ENCODE measurements at regions not wholly inside any gene's neighbourhood (a gene's known extent, or its start where the extent isn't known, plus 50 kb on each side); places are given as distances from the start of the nearest gene placed in this dataset.

GRCh38 chr3:161796780-161797179 is 300.2 kb downstream of the OTOL1 start:
- no peak overlapping the region for H3K27ac ChIP-seq (ENCODE audit: low read depth in 2 of 2, low read length in 1 of 2)
- no peak overlapping the region for H3K9ac ChIP-seq
- TF ChIP-seq TCF12 (IDR thresholded peaks at IDR 0.05) (no peak), YY1 (IDR thresholded peaks at IDR 0.05; ENCODE audit: low read depth) (no peak), FOXM1 (IDR thresholded peaks at IDR 0.05; ENCODE audit: low read depth) (no peak), RFX5 (IDR thresholded peaks at IDR 0.05; ENCODE audit: low read length) (no peak), CHD2 (IDR thresholded peaks at IDR 0.05; ENCODE audit: low read length, partially characterized antibody) (no peak), GATA2 (CRISPR knock-in tag; IDR thresholded peaks at IDR 0.05) (no peak), RCOR1 (IDR thresholded peaks at IDR 0.05; ENCODE audit: low read length) (no peak), PBX3 (IDR thresholded peaks at IDR 0.05) (no peak)
- TF ChIP-seq, protein P1, sequence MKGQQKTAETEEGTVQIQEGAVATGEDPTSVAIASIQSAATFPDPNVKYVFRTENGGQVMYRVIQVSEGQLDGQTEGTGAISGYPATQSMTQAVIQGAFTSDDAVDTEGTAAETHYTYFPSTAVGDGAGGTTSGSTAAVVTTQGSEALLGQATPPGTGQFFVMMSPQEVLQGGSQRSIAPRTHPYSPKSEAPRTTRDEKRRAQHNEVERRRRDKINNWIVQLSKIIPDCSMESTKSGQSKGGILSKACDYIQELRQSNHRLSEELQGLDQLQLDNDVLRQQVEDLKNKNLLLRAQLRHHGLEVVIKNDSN (IDR thresholded peaks at IDR 0.05; ENCODE audit: borderline replicate concordance, low read depth): no peak
- POLR2A ChIA-PET: no interaction called here
- no peaks in the 10 kb centered on the region for H3K27me3 ChIP-seq (ENCODE audit: insufficient read depth)
- no peaks in the 10 kb centered on the region for H3K36me3 ChIP-seq (replicated peaks in 1 of 2; ENCODE audit: control insufficient read depth in 1 of 2, insufficient read depth in 2 of 2, low read length in 1 of 2)
- H3F3A ChIP-seq (replicated peaks; ENCODE audit: insufficient read depth): no peaks in the 10 kb centered on the region
- no peak overlapping the region for H2AFZ ChIP-seq (ENCODE audit: low read depth)
- DNase-seq: no peak
- H3K79me2 ChIP-seq (ENCODE audit: insufficient read depth): no peaks in the 10 kb centered on the region
- H3K4me3 ChIP-seq (ENCODE audit: low read depth in 2 of 2, low read length in 1 of 2): no peak overlapping the region
- H3K9me2 ChIP-seq: no peaks in the 10 kb centered on the region
- H4K20me1 ChIP-seq (ENCODE audit: insufficient read depth): no peaks in the 10 kb centered on the region
- CTCF ChIA-PET: no interaction called here
- H3K4me2 ChIP-seq: no peak overlapping the region
- no peaks in the 10 kb centered on the region for H3K9me3 ChIP-seq
- H3K4me1 ChIP-seq (ENCODE audit: control insufficient read depth in 1 of 2, insufficient read depth in 2 of 2, low read depth in 1 of 2, low read length in 1 of 2): no peaks in the 10 kb centered on the region; a peak in 1 of 4 replicates

DNA sequence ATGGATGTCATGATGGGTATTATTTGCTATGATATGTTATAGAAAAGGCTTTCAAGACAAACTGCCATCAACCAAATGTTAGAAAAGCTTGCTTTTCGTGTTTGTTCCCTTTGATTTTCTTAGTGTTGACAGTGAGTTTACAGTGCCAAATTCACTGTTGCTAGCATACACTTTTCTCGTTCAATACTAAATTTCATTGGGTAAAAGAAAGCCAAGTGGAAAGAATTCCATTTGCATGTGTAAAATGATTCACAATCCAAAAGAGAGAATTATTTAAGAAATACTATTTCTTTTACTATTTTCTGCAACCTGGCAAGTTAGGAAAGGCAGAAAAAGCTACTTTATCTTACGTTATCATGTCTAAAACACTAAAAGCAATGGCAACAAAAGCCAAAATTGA is 301.4 kb downstream of the OTOL1 start:
- H3K9me3 ChIP-seq: no peaks in the 10 kb centered on the region
- H3K36me3 ChIP-seq (replicated peaks in 1 of 2; ENCODE audit: control insufficient read depth in 1 of 2, insufficient read depth in 2 of 2, low read length in 1 of 2): no peaks in the 10 kb centered on the region
- no peaks in the 10 kb centered on the region for H3K79me2 ChIP-seq (ENCODE audit: insufficient read depth)
- no peaks in the 10 kb centered on the region for H3K27me3 ChIP-seq (ENCODE audit: insufficient read depth)
- no peak for DNase-seq
- H2AFZ ChIP-seq (ENCODE audit: low read depth): no peak overlapping the region
- H3K9me2 ChIP-seq: no peaks in the 10 kb centered on the region
- POLR2A ChIA-PET: no interaction called here
- CTCF ChIA-PET: interaction anchor here (0.6 kb wide), 1 partner anchor 188 kb away, joined by 3 read pairs; no protein-coding TSS in a partner anchor
- no peaks in the 10 kb centered on the region for H3F3A ChIP-seq (replicated peaks; ENCODE audit: insufficient read depth)
- H3K9ac ChIP-seq: no peak overlapping the region
- H3K4me3 ChIP-seq (ENCODE audit: low read depth in 2 of 2, low read length in 1 of 2): no peak overlapping the region
- WGBS (ENCODE audit: low lambda C conversion rate): 26% methylated on average over 3 of the region's 3 CpGs
- H4K20me1 ChIP-seq (ENCODE audit: insufficient read depth): no peaks in the 10 kb centered on the region
- H3K27ac ChIP-seq (ENCODE audit: low read depth in 2 of 2, low read length in 1 of 2): no peak overlapping the region
- no peak overlapping the region for H3K4me2 ChIP-seq
- no peaks in the 10 kb centered on the region; a peak in 1 of 4 replicates for H3K4me1 ChIP-seq (ENCODE audit: control insufficient read depth in 1 of 2, insufficient read depth in 2 of 2, low read depth in 1 of 2, low read length in 1 of 2)
- TF ChIP-seq, protein P2, sequence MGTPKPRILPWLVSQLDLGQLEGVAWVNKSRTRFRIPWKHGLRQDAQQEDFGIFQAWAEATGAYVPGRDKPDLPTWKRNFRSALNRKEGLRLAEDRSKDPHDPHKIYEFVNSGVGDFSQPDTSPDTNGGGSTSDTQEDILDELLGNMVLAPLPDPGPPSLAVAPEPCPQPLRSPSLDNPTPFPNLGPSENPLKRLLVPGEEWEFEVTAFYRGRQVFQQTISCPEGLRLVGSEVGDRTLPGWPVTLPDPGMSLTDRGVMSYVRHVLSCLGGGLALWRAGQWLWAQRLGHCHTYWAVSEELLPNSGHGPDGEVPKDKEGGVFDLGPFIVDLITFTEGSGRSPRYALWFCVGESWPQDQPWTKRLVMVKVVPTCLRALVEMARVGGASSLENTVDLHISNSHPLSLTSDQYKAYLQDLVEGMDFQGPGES (IDR thresholded peaks at IDR 0.05; ENCODE audit: low read depth, low read length): no peak
- TF ChIP-seq, protein P3, sequence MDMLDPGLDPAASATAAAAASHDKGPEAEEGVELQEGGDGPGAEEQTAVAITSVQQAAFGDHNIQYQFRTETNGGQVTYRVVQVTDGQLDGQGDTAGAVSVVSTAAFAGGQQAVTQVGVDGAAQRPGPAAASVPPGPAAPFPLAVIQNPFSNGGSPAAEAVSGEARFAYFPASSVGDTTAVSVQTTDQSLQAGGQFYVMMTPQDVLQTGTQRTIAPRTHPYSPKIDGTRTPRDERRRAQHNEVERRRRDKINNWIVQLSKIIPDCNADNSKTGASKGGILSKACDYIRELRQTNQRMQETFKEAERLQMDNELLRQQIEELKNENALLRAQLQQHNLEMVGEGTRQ (IDR thresholded peaks at IDR 0.05; ENCODE audit: borderline replicate concordance, low read depth, low read length): no peak
- TF ChIP-seq TAF1 (IDR thresholded peaks at IDR 0.05; ENCODE audit: borderline replicate concordance, low read depth, low read length) (no peak), YY1 (IDR thresholded peaks at IDR 0.05; ENCODE audit: low read depth) (no peak), MAX (IDR thresholded peaks at IDR 0.05; ENCODE audit: low read depth) (no peak), ZBTB33 (IDR thresholded peaks at IDR 0.05; ENCODE audit: borderline replicate concordance, low read depth) (no peak), EZH2phosphoT487 (IDR thresholded peaks at IDR 0.05; ENCODE audit: borderline replicate concordance, low read depth) (no peak), GATA2 (CRISPR knock-in tag; IDR thresholded peaks at IDR 0.05) (no peak), FOXJ3 (CRISPR knock-in tag; IDR thresholded peaks at IDR 0.05) (no peak), GABPA (IDR thresholded peaks at IDR 0.05; ENCODE audit: low read depth) (no peak), RCOR1 (IDR thresholded peaks at IDR 0.05; ENCODE audit: low read length) (no peak), NFIC (IDR thresholded peaks at IDR 0.05; ENCODE audit: borderline replicate concordance) (no peak), EP300 (IDR thresholded peaks at IDR 0.05; ENCODE audit: borderline replicate concordance in 1 of 2, low read depth in 1 of 2, low read length in 1 of 2) (no peak), FOXM1 (IDR thresholded peaks at IDR 0.05; ENCODE audit: low read depth) (no peak)
